Esophagus muscularis mucosa (tissue), 4 donors: ENCODE measurements at regions not wholly inside any gene's neighbourhood (a gene's known extent, or its start where the extent isn't known, plus 50 kb on each side); places are given as distances from the start of the nearest gene placed in this dataset.

ENCODE experiments used
- CTCF ChIP-seq, 3 experiments: fragments of 200-600 bp in 2 of 3; fragments of 450-650 bp in 1 of 3; sonication (generic) in 2 of 3; IDR thresholded peaks; one replicate each; pipeline ENCODE4 v1.5.1; 2017 to 2019; ENCODE audit warnings: antibody characterized with exemption in 3 of 3, mild to moderate bottlenecking in 2 of 3, moderate library complexity in 1 of 3
- EP300 ChIP-seq: sonication (generic); formaldehyde crosslinking; IDR thresholded peaks from one replicate; pipeline ENCODE4 v1.6.1; 2017; ENCODE audit warnings: antibody characterized with exemption
- POLR2A ChIP-seq: fragments of 450-650 bp; IDR thresholded peaks from one replicate; pipeline ENCODE4 v1.6.1; 2017; ENCODE audit warnings: antibody characterized with exemption, moderate library complexity, mild to moderate bottlenecking, low read depth
- POLR2AphosphoS5 ChIP-seq, 2 donors: sonication (generic); formaldehyde crosslinking; IDR thresholded peaks; one replicate each; pipeline ENCODE4 v1.6.1; 2017; ENCODE audit warnings: antibody characterized with exemption in 2 of 2

- no peak for TF ChIP-seq CTCF (IDR thresholded peaks at IDR 0.05)
- no peak for TF ChIP-seq POLR2A
- no peak for TF ChIP-seq EP300
- no peak for TF ChIP-seq POLR2AphosphoS5 (IDR thresholded peaks at IDR 0.05)
Observed at GRCh38 chr20:39717936-39718335, 755.8 kb downstream of the DHX35 start.
